Fibroblast of lung (primary cell): ENCODE measurements at regions not wholly inside any gene's neighbourhood (a gene's known extent, or its start where the extent isn't known, plus 50 kb on each side); places are given as distances from the start of the nearest gene placed in this dataset.

Experiments used
- DNase-seq, 2 donors: peaks; one replicate each; pipeline versions ENCODE4 v3.0.0 to v3.0.0-alpha.2; 2010; ENCODE audit warnings: low read depth in 2 of 2
- H2AFZ ChIP-seq: 2 replicates; pipeline ENCODE4 v1.5.1; 2012; ENCODE audit warnings: low read length, control low read depth, inconsistent platforms
- H3K27ac ChIP-seq: 2 replicates; pipeline ENCODE4 v1.5.1; 2011; ENCODE audit warnings: low read length, control low read depth; ENCODE audit not compliant: insufficient read depth
- H3K27me3 ChIP-seq: 2 replicates; pipeline ENCODE4 v1.5.1; 2011; ENCODE audit warnings: mild to moderate bottlenecking, low read length; ENCODE audit not compliant: control insufficient read depth, insufficient read depth
- H3K36me3 ChIP-seq: 2 replicates; pipeline ENCODE4 v1.5.1; 2011; ENCODE audit warnings: low read length; ENCODE audit not compliant: control insufficient read depth, insufficient read depth
- H3K4me1 ChIP-seq: 2 replicates; pipeline ENCODE4 v1.5.1; 2011; ENCODE audit warnings: low read length; ENCODE audit not compliant: control insufficient read depth, insufficient read depth; ENCODE audit errors: extremely low read depth
- H3K4me2 ChIP-seq: 2 replicates; pipeline ENCODE4 v1.5.1; 2011; ENCODE audit warnings: low read length, control low read depth; ENCODE audit not compliant: insufficient read depth; ENCODE audit errors: extremely low read depth
- H3K4me3 ChIP-seq, 4 experiments: fragments of 200-600 bp in 1 of 4; sonication (generic) in 1 of 4; replicated peaks in 1 of 4; 2 replicates each; pipeline ENCODE4 v1.5.1; 2011 to 2016; ENCODE audit warnings: low read length in 4 of 4, low read depth in 3 of 4, mild to moderate bottlenecking in 3 of 4, control low read depth in 2 of 4, inconsistent platforms in 1 of 4, mixed read lengths in 1 of 4; ENCODE audit not compliant: insufficient read depth in 1 of 4; ENCODE audit errors: control extremely low read depth in 1 of 4
- H3K79me2 ChIP-seq: 2 replicates; pipeline ENCODE4 v1.5.1; 2012; ENCODE audit warnings: mild to moderate bottlenecking, low read length, inconsistent platforms; ENCODE audit not compliant: control insufficient read depth, insufficient read depth
- H3K9ac ChIP-seq: 2 replicates; pipeline ENCODE4 v1.5.1; 2011; ENCODE audit warnings: mild to moderate bottlenecking, low read length, control low read depth; ENCODE audit not compliant: insufficient read depth
- H3K9me3 ChIP-seq: 2 replicates; pipeline ENCODE4 v1.5.1; 2012; ENCODE audit warnings: low read depth, low read length; ENCODE audit not compliant: control insufficient read depth, insufficient read depth
- H4K20me1 ChIP-seq: 2 replicates; pipeline ENCODE4 v1.5.1; 2011; ENCODE audit warnings: low read length; ENCODE audit not compliant: control insufficient read depth, insufficient read depth; ENCODE audit errors: extremely low read depth
- EZH2 ChIP-seq: IDR thresholded peaks from 2 replicates; pipeline ENCODE4 v1.5.1; 2012; ENCODE audit warnings: low read length, control low read depth, mild to moderate bottlenecking; ENCODE audit errors: missing control alignments
- TF ChIP-seq, protein P1 (sequence below), 2 donors: IDR thresholded peaks in 1 of 2; conservative IDR thresholded peaks in 1 of 2; 1 replicate in 1 of 2; 2 replicates in 1 of 2; pipeline ENCODE4 v1.5.1; 2011 to 2012; ENCODE audit warnings: low read length in 2 of 2, control low read depth in 1 of 2, inconsistent platforms in 1 of 2, low read depth in 1 of 2, mild to moderate bottlenecking in 1 of 2

DNA sequence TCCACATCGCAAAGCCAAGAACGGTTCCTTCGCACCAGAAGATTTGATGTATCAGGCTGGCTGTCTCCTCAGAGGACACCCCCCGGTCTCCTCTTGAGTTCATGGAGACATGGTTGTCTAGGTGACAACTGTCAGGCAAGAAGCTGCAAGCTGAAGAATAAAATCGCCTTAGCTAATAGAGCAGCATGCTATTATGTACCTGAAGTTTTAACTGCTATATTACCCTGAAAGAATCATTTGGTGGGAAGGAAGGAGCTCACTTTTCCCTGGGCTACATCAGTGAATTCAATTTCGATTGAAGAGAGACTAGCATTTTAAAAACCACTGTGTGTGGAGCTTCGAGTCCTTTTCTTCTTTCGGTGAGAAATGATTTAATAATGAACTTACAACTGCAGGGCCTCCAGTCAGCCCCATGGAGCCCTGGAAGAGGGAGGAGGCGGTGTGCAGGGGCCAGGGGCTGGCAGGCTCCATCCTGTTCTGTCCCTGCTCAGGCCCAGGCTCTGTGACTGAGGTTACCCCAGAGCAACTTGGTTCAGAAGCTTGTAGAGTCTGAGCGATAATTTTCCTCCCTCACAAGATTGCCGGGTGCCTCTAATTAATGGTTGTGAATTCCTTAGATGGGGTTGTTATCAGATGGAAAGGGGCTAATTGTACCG lies 191.3 kb downstream of the MID1IP1 start:
- TF ChIP-seq EZH2: no peak
- TF ChIP-seq, protein P1, sequence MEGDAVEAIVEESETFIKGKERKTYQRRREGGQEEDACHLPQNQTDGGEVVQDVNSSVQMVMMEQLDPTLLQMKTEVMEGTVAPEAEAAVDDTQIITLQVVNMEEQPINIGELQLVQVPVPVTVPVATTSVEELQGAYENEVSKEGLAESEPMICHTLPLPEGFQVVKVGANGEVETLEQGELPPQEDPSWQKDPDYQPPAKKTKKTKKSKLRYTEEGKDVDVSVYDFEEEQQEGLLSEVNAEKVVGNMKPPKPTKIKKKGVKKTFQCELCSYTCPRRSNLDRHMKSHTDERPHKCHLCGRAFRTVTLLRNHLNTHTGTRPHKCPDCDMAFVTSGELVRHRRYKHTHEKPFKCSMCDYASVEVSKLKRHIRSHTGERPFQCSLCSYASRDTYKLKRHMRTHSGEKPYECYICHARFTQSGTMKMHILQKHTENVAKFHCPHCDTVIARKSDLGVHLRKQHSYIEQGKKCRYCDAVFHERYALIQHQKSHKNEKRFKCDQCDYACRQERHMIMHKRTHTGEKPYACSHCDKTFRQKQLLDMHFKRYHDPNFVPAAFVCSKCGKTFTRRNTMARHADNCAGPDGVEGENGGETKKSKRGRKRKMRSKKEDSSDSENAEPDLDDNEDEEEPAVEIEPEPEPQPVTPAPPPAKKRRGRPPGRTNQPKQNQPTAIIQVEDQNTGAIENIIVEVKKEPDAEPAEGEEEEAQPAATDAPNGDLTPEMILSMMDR (conservative IDR thresholded peaks at IDR 0.05 in 1 of 2, IDR thresholded peaks at IDR 0.05 in 1 of 2; ENCODE audit: low read depth in 1 of 2, low read length in 2 of 2): no peak
- Histone ChIP-seq H3K79me2 (no peaks in the 10 kb centered on the region), H4K20me1 (no peaks in the 10 kb centered on the region), H3K36me3 (no peaks in the 10 kb centered on the region), H3K4me2 (no peak overlapping the region), H3K4me1 (no peaks in the 10 kb centered on the region), H3K27ac (no peak overlapping the region), H2AFZ (no peak overlapping the region), H3K9me3 (no peaks in the 10 kb centered on the region), H3K27me3 (no peaks in the 10 kb centered on the region), H3K4me3 (no peak overlapping the region), H3K9ac (no peak overlapping the region)
- no peak for DNase-seq

DNA sequence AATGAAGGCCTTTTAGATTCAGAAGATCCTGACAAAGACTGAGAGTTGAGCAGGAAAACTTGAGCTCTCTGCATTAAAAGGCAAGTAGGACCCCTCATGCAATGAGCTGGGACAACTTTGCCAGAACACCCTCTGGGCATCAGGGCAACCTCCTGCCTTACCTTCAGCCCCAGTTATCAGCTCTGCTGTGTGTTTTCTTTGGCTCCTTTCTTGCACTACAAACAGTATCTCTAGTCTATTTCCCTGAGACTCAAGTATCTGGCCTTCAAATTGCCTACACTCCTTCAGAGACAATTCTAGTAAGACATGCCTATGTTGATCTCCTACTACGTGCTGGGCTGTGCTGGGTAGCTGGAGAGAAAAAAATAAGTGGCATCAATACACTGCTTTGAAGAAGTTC lies 192.2 kb downstream of the MID1IP1 start:
- Histone ChIP-seq H3K79me2 (no peaks in the 10 kb centered on the region), H3K4me3 (no peak overlapping the region), H3K27ac (no peak overlapping the region), H3K9ac (no peak overlapping the region), H3K9me3 (no peaks in the 10 kb centered on the region), H3K27me3 (no peaks in the 10 kb centered on the region), H3K4me1 (no peaks in the 10 kb centered on the region), H3K36me3 (no peaks in the 10 kb centered on the region), H3K4me2 (no peak overlapping the region), H2AFZ (no peak overlapping the region), H4K20me1 (no peaks in the 10 kb centered on the region)
- no peak for DNase-seq
- no peak for TF ChIP-seq EZH2
- TF ChIP-seq, protein P1 (conservative IDR thresholded peaks at IDR 0.05 in 1 of 2, IDR thresholded peaks at IDR 0.05 in 1 of 2; ENCODE audit: low read depth in 1 of 2, low read length in 2 of 2): no peak

DNA sequence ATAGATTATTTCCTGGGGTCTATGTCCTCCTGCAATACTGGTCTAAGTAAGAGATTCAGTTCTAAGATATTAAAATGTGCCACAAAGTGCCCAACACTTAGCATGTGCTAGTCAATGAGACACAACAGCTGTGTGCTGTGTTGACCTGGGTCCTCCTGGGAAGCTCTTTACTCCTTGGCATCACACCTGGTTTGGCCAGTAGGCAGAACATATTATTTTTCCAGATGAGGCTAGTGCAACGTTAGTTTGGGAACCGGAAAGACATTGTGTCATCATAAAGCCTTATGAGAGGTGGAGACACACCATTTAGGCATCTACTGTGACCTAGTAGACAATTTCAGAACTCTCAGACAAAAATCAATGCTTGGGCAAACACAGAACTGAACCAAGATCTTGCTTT lies 197.8 kb downstream of the MID1IP1 start:
- Histone ChIP-seq H4K20me1 (no peaks in the 10 kb centered on the region), H3K9me3 (no peaks in the 10 kb centered on the region), H2AFZ (no peak overlapping the region), H3K27me3 (no peaks in the 10 kb centered on the region), H3K9ac (no peak overlapping the region), H3K36me3 (no peaks in the 10 kb centered on the region), H3K4me3 (no peak overlapping the region), H3K27ac (no peak overlapping the region), H3K79me2 (no peaks in the 10 kb centered on the region), H3K4me1 (no peaks in the 10 kb centered on the region), H3K4me2 (no peak overlapping the region)
- TF ChIP-seq, protein P1 (conservative IDR thresholded peaks at IDR 0.05 in 1 of 2, IDR thresholded peaks at IDR 0.05 in 1 of 2; ENCODE audit: low read depth in 1 of 2, low read length in 2 of 2): no peak
- TF ChIP-seq EZH2: no peak
- DNase-seq: no peak
